H7 (cell line): ENCODE measurements at regions not wholly inside any gene's neighbourhood (a gene's known extent, or its start where the extent isn't known, plus 50 kb on each side); places are given as distances from the start of the nearest gene placed in this dataset.
"Not testable (repeated sequence)": the region's sequence is repeated elsewhere in the genome, so short reads cannot be mapped to it uniquely, and the experiment has no call there.

Experiments
- DNase-seq: peaks from one replicate; pipeline ENCODE4 v3.0.0; 2012
- H3K27me3 ChIP-seq: 2 replicates; pipeline ENCODE4 v1.6.0; 2011; ENCODE audit warnings: mild to moderate bottlenecking, low read length; ENCODE audit not compliant: control insufficient read depth, insufficient read depth
- H3K36me3 ChIP-seq: replicated peaks from 2 replicates; pipeline ENCODE4 v1.5.1; 2011; ENCODE audit warnings: low read length; ENCODE audit not compliant: control insufficient read depth, insufficient read depth
- H3K4me3 ChIP-seq: 2 replicates; pipeline ENCODE4 v1.5.1; 2011; ENCODE audit warnings: low read depth, mild to moderate bottlenecking, control low read depth, low read length, moderate library complexity; ENCODE audit not compliant: insufficient read depth

DNA sequence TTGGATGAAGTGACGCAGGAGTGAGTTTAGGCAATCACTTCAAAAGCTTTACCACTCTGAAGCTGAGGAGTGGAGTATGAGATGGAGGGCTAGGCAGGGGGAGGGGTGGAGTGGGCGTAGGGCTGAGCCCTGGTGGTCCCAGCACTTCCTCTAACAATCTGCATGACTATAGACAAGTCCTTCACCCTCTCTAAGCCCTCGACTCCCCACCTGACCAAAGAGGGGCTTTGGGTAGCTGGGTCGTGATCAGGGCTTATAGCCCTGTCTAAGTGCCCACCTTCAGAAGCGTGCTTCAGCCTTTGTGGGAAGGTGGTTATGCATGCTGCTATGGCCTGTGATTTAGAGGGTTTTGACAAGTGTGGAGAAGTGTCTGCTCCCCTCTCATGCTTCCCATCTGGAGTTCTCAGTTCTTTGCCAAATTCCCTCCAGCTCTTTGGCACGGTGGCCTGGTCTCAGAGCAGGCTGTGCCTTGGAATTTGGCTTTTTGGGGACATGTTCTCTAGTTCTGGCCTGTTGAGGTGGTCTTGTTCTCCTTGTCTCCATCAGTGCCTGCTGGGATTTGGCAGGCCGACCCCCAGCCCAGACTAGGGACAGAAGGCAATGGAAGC is 53.0 kb downstream of the ACTBL2 start:
- DNase-seq: no peak
- H3K4me3 ChIP-seq: no peak overlapping the region
- no peaks in the 10 kb centered on the region for H3K27me3 ChIP-seq
- no peaks in the 10 kb centered on the region for H3K36me3 ChIP-seq

DNA sequence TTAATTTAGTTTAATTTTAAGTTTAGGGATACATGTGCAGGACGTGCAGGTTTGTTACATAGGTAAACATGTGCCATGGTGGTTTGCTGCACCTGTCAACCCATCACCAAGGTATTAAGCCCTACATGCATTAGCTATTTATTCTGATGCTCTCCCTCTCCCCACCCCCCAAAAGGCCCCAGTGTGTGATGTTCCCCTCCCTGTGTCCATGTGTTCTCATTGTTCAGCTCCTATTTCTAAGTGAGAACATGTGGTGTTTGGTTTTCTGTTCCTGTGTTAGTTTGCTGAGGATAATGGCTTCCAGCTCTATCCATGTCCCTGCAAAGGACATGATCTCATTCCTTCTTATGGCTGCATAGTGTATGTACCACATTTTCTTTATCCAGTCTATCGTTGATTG is 53.6 kb downstream of the ACTBL2 start:
- not testable (repeated sequence) for H3K4me3 ChIP-seq, H3K36me3 ChIP-seq, H3K27me3 ChIP-seq, DNase-seq

DNA sequence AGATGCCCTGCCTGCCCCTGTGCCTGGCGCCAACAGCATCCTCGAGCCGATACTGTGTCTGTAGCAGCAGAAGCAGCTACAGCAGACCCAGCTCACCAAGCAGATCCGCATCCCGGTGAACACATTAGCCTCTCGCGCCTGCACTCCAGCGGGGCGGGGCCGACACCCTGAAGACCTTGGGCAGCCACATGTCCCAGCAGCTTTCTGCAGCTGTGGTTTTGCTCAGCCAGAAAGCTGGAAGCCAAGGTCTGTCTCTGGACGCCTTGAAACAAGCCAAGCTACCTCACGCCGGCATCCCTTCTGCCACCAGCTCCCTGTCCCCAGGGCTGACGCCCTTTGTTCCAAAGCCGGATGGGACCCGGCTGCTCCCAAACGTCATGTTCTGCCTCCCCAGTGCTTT is 59.6 kb downstream of the ACTBL2 start:
- Histone ChIP-seq H3K4me3 (no peak overlapping the region), H3K36me3 (no peaks in the 10 kb centered on the region), H3K27me3 (no peaks in the 10 kb centered on the region)
- no peak for DNase-seq

GRCh38 chr5:57422341-57422740 is 60.3 kb downstream of the ACTBL2 start:
- DNase-seq: no peak
- Histone ChIP-seq H3K36me3 (no peaks in the 10 kb centered on the region), H3K27me3 (no peaks in the 10 kb centered on the region), H3K4me3 (no peak overlapping the region)

GRCh38 chr5:57420801-57421200 is 61.8 kb downstream of the ACTBL2 start:
- H3K36me3 ChIP-seq: no peaks in the 10 kb centered on the region
- H3K27me3 ChIP-seq: no peaks in the 10 kb centered on the region
- no peak overlapping the region for H3K4me3 ChIP-seq
- DNase-seq: no peak

GRCh38 chr5:57417971-57418370 is 64.6 kb downstream of the ACTBL2 start:
- no peak overlapping the region for H3K4me3 ChIP-seq
- H3K27me3 ChIP-seq: no peaks in the 10 kb centered on the region
- DNase-seq: no peak
- H3K36me3 ChIP-seq: no peaks in the 10 kb centered on the region

GRCh38 chr5:57417320-57417719 is 65.3 kb downstream of the ACTBL2 start:
- Histone ChIP-seq H3K27me3 (no peaks in the 10 kb centered on the region), H3K4me3 (no peak overlapping the region), H3K36me3 (no peaks in the 10 kb centered on the region)
- no peak for DNase-seq

GRCh38 chr5:57416278-57416994 is 66.2 kb downstream of the ACTBL2 start:
- no peaks in the 10 kb centered on the region for H3K36me3 ChIP-seq
- no peak for DNase-seq
- H3K27me3 ChIP-seq: no peaks in the 10 kb centered on the region
- no peak overlapping the region for H3K4me3 ChIP-seq

GRCh38 chr5:57414857-57415256 is 67.8 kb downstream of the ACTBL2 start:
- Histone ChIP-seq H3K4me3 (no peak overlapping the region), H3K36me3 (no peaks in the 10 kb centered on the region), H3K27me3 (no peaks in the 10 kb centered on the region)
- no peak for DNase-seq

- H3K36me3 ChIP-seq: no peaks in the 10 kb centered on the region
- DNase-seq: no peak
- no peaks in the 10 kb centered on the region for H3K27me3 ChIP-seq
- H3K4me3 ChIP-seq: no peak overlapping the region
Observed at GRCh38 chr5:57414191-57414590, 68.4 kb downstream of the ACTBL2 start.

DNA sequence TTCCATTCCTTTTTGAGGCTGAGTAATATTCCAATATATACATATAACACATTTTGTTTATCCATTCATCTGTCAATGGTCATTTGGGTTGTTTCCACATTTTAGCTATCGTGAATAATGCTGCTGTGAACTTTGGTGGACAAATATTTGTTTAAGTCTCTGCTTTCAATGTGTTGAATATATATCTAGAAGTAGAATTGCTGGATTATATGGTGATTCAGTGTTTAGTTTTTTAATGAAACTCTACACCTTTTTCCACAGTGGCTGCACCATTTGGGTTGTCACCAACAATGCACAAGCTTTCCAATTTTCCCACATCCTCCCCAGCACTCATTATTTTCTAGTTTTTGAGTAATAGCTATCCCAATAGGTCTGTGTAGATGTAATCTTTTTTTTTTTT is 69.5 kb downstream of the ACTBL2 start:
- Histone ChIP-seq H3K27me3 (no peaks in the 10 kb centered on the region), H3K36me3 (no peaks in the 10 kb centered on the region), H3K4me3 (no peak overlapping the region)
- no peak for DNase-seq

DNA sequence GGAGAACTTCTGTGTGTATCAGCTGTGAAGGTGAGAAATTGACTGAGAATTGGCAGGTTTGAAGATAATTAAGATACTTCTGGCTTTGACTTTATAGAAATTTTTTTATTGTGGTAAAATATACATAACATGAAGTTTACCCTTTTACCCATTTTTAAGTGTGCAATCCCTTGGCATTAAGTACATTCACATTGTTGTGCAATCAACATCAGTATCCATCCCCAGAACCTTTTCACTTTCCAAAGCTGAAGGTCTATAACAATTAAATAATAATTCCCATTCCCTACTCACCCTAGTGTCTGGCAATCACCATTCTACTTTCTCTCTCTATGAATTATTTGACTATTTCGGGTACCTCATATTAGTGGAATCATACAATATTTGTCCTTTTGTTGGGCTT is 69.9 kb downstream of the ACTBL2 start:
- H3K36me3 ChIP-seq: no peaks in the 10 kb centered on the region
- no peak for DNase-seq
- no peak overlapping the region for H3K4me3 ChIP-seq
- H3K27me3 ChIP-seq: no peaks in the 10 kb centered on the region

GRCh38 chr5:57411982-57412381 is 70.6 kb downstream of the ACTBL2 start:
- Histone ChIP-seq H3K36me3 (no peaks in the 10 kb centered on the region), H3K27me3 (no peaks in the 10 kb centered on the region), H3K4me3 (no peak overlapping the region)
- DNase-seq: no peak

- no peak for DNase-seq
- Histone ChIP-seq H3K36me3 (no peaks in the 10 kb centered on the region), H3K4me3 (no peak overlapping the region), H3K27me3 (no peaks in the 10 kb centered on the region)
Observed at GRCh38 chr5:57410374-57411320, 72.0 kb downstream of the ACTBL2 start.

DNA sequence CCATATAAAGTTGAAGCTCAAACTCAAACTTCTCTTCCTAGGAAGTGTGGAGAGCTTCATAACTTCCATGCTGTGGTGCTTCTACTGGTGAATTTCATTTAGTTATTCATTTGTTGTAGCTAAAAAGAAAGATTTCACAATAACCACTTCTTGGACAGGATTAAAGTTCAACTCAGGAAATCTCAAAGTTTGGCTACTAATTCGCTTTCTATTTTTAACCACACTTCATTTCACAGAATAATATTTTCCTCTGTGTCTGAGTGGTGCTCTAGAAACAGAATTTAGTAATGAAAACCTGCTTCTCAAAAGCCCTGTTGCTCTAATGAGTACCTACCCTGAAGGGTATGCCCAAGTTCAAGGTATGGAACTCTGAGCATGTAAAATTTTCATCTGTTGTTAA is 73.9 kb downstream of the ACTBL2 start:
- Histone ChIP-seq H3K27me3 (no peaks in the 10 kb centered on the region), H3K36me3 (no peaks in the 10 kb centered on the region), H3K4me3 (no peak overlapping the region)
- no peak for DNase-seq
